Ectodermal cell (in vitro differentiated cells): ENCODE measurements at regions not wholly inside any gene's neighbourhood (a gene's known extent, or its start where the extent isn't known, plus 50 kb on each side); places are given as distances from the start of the nearest gene placed in this dataset.

ENCODE experiments used
- H3K27ac ChIP-seq: 2 replicates; pipeline ENCODE4 v1.7.0; 2013; ENCODE audit warnings: mild to moderate bottlenecking, low read depth, low read length; ENCODE audit not compliant: insufficient read depth, poor library complexity, severe bottlenecking
- H3K27me3 ChIP-seq: 2 replicates; pipeline ENCODE4 v1.7.0; 2013; ENCODE audit warnings: mild to moderate bottlenecking, low read length; ENCODE audit not compliant: insufficient read depth, control insufficient read depth, poor library complexity, severe bottlenecking
- H3K36me3 ChIP-seq: one replicate; pipeline ENCODE4 v1.7.0; 2013; ENCODE audit warnings: low read length; ENCODE audit not compliant: control insufficient read depth, insufficient read depth
- H3K4me1 ChIP-seq: one replicate; pipeline ENCODE4 v1.7.0; 2013; ENCODE audit warnings: low read length; ENCODE audit not compliant: control insufficient read depth, insufficient read depth
- H3K4me3 ChIP-seq: 2 replicates; pipeline ENCODE4 v1.7.0; 2013; ENCODE audit warnings: low read depth, low read length, control low read depth; ENCODE audit not compliant: insufficient read depth
- H3K9me3 ChIP-seq: 2 replicates; pipeline ENCODE4 v1.7.0; 2013; ENCODE audit warnings: mild to moderate bottlenecking, low read length, moderate library complexity; ENCODE audit not compliant: control insufficient read depth
- WGBS, 2 experiments: methylation state at CpG; one replicate each; pipeline ENCODE4 v1.1.7; 2013; ENCODE audit warnings: missing lambda C conversion rate in 2 of 2; 5-methylcytosine and 5-hydroxymethylcytosine counted together

DNA sequence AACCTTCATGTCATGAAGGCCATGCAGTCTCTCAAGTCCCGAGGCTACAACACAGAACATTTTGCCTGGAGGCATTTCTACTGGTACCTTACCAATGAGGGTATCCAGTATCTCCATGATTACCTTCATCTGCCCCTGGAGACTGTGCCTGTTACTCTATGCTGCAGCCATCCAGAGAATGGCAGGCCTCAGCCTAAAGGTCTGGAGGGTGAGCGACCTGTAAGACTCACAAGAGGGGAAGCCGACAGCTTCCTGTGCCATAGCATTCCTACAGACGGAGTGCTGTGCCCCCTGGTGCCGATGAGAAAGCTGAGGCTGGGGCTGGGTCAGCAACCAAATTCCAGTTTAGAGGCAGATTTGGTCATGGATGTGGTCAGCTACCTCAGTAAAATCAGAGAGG is 51.3 kb upstream of the CADPS start:
- H3K27ac ChIP-seq, result no peak overlapping the region
- H3K9me3 ChIP-seq, result no peaks in the 10 kb centered on the region
- peaks cover 4% of the 10 kb centered on the region for H3K4me1 ChIP-seq
- no peaks in the 10 kb centered on the region for H3K36me3 ChIP-seq
- 36 to 37% methylated on average over 5 of the region's 5 CpGs for WGBS, 2 experiments
- H3K27me3 ChIP-seq, result no peaks in the 10 kb centered on the region
- no peak overlapping the region for H3K4me3 ChIP-seq

DNA sequence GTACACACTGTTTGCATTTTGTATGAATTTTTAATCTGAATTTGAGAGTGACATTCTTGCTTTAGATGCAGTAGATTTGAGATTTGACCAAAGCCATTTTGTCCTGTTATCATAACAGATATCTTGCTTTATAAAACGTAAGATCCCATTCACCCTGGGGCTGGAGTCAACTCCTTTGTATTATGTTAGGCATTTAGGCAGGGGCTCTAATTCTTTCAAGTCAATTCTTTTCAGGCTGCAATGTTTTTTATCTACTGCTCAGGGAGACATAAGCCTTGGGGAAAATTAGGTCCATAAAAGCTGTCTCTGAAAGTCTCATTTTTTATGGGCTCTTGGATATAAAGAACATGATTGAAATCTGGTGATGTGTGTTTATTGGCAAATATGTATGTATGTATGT is 53.0 kb upstream of the CADPS start:
- H3K4me3 ChIP-seq, result no peak overlapping the region
- no peaks in the 10 kb centered on the region for H3K36me3 ChIP-seq
- peaks cover 4% of the 10 kb centered on the region for H3K4me1 ChIP-seq
- H3K27ac ChIP-seq, result no peak overlapping the region
- 63 to 75% methylated on average over 1 of the region's 1 CpG for WGBS, 2 experiments
- no peaks in the 10 kb centered on the region for H3K9me3 ChIP-seq
- no peaks in the 10 kb centered on the region for H3K27me3 ChIP-seq

DNA sequence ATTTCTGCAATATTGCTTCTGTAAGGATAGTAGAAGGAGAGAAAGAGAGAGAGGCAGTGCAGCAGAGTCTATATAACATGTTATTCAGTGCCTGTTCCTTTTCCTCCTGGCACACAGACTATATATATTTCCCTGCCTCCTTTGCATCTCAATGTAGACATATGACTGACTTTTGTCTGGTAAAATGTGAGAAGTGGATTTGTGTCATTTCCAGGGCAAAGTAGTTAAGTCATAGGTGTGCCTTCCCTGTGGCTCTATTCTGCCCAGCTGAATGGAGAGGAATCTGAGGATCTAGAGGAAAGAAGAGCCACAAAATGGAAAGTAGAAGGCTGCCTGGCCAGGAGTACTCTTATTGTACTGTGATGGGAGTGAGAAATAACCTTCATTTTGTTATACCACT is 54.6 kb upstream of the CADPS start:
- H3K27ac ChIP-seq, result no peak overlapping the region
- H3K9me3 ChIP-seq, result no peaks in the 10 kb centered on the region
- H3K27me3 ChIP-seq, result no peaks in the 10 kb centered on the region
- H3K4me1 ChIP-seq, result peaks cover 4% of the 10 kb centered on the region
- H3K36me3 ChIP-seq, result no peaks in the 10 kb centered on the region
- H3K4me3 ChIP-seq, result no peak overlapping the region

DNA sequence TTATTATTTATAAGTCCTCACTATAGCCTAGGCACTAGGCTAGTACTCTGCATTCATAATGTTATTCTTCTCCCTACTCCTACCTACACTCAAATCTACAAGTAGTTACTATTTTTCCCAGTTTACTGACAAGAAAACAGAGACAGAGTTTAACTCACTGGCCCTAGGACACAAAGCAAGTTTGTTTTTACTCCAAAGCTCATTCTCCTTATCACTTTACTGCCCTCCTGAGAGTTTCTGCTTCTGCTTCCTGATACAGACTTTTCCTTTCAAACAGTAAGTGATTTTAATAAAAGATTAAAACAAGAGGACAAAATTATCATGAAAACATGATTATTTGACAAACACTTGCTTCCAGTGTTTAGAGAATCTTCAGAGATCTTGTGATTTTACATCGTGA is 60.6 kb upstream of the CADPS start:
- 80 to 100% methylated on average over 1 of the region's 1 CpG for WGBS, 2 experiments
- Histone ChIP-seq H3K27ac (no peak overlapping the region), H3K27me3 (no peaks in the 10 kb centered on the region), H3K9me3 (no peaks in the 10 kb centered on the region), H3K36me3 (no peaks in the 10 kb centered on the region), H3K4me3 (no peak overlapping the region), H3K4me1 (peaks cover under 1% of the 10 kb centered on the region)

DNA sequence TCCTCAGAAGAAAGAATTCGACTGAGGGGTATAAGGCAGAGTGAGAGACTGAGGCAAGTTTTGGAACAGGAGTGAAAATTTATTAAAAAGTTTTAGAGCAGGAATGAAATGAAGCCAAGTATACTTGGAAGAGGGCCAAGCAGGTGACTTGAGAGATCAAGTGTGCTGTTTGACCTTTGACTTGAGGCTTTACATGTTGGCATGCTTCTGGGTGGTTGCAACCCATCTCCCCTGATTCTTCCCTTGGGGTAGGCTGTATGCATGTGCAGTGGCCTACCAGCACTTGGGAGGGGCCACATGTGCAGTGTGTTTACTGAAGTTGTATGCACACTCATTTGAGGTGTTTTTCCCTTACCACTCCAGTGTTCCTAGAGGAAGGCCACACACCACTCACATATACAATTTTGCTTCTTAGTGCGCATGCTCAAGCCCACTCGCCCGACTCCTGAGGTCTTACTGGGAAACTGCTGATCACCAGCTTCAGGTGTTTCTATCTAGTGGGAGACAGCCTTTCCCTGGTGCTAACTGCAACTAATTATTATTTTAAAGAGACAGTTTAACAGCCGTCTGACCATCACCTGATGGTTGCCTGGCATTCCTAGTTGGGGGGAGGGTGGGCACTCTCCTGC is 61.5 kb upstream of the CADPS start:
- Histone ChIP-seq H3K4me1 (peaks cover 8% of the 10 kb centered on the region), H3K4me3 (no peak overlapping the region)
- WGBS, 2 experiments, result 92 to 97% methylated on average over 4 to 5 of the region's 5 CpGs

DNA sequence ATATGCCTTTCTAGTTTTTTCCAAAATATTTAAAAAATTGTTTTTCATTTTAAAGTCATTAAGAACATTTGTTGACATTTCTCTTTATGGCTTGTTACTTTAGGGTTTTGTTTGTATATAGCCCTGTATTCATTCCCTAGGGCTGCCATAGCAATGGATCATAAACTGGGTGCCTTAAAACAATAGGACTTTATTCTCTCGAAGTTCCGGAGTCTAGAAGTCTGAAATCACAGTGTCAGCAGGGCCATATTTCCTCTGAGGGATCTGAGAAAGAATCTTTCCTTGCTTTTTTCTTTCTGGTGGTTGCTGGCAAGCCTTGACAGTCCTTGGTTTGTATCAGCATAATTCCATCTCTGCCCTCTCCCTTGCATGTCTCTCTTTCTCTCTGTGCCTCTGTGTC is 63.4 kb upstream of the CADPS start:
- no peaks in the 10 kb centered on the region for H3K9me3 ChIP-seq
- H3K4me1 ChIP-seq, result peaks cover 8% of the 10 kb centered on the region
- no peak overlapping the region for H3K4me3 ChIP-seq
- no peaks in the 10 kb centered on the region for H3K36me3 ChIP-seq
- H3K27me3 ChIP-seq, result no peaks in the 10 kb centered on the region
- 92 to 98% methylated on average over 2 of the region's 2 CpGs for WGBS, 2 experiments
- H3K27ac ChIP-seq, result no peak overlapping the region

More for the DNA sequence above, 61.5 kb upstream of the CADPS start:
- Histone ChIP-seq H3K36me3 (no peaks in the 10 kb centered on the region), H3K9me3 (no peaks in the 10 kb centered on the region), H3K27me3 (no peaks in the 10 kb centered on the region), H3K27ac (no peak overlapping the region)

DNA sequence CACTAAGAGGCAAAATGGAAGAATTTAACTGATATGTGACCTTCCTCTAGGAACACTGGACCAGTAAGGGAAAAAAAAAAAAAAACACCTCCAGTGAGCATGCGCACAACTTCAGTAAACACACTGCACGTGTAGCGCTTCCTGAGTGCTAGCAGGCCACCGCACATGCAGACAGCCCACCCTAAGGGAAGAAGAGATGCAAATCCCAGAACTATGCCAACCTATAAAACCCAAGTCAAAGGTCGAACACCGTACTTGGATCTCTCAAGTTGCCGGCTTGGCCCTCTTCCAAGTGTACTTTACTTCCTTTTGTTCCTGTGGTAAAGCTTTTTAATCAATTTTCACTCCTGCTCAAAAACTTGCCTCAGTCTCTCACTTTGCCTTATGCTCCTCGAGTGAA is 64.5 kb upstream of the CADPS start:
- H3K27me3 ChIP-seq, result no peaks in the 10 kb centered on the region
- peaks cover 8% of the 10 kb centered on the region for H3K4me1 ChIP-seq
- H3K4me3 ChIP-seq, result no peak overlapping the region
- no peak overlapping the region for H3K27ac ChIP-seq
- WGBS, 2 experiments, result 92 to 97% methylated on average over 8 of the region's 8 CpGs
- no peaks in the 10 kb centered on the region for H3K9me3 ChIP-seq
- H3K36me3 ChIP-seq, result no peaks in the 10 kb centered on the region

DNA sequence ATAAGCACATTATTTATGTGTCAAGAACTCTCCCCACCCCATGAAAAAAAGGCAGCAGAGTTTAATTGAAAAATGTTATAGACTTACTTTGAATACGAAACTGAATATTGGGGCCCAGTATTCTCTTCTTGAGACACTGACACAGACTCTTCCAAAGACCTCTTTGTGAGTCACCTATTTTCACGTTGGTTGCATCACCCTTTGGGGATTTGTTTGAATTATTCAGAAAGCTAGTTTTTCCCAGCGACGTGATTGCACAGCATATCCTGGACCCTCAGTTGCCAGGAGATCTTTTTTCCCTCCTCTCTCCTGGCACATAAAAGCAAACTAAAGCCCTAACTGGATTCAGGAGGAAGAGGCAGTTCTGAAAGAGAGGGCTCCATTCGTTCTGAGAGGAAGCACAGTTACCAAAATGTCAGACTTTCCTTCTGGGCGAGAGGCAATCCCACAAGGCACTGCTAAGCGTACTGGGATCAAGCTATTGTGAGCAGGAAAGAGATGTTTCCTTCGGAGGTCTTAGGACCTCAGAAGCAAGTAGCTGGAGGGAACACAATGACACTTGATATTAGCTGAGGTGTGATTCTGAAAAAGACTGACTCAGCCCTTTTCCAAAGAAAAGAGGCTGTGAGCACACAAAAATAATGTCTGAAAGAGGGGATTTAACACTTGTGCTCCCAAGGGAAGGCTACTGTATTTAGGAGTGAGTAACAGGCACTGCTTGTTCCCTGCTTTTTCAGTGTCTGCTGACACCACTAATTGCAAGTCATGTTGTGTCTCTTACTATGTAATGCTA is 65.8 kb upstream of the CADPS start:
- Histone ChIP-seq H3K36me3 (no peaks in the 10 kb centered on the region), H3K9me3 (no peaks in the 10 kb centered on the region), H3K4me3 (no peak overlapping the region), H3K4me1 (peaks cover 8% of the 10 kb centered on the region), H3K27me3 (no peaks in the 10 kb centered on the region), H3K27ac (peak overlapping the region; percentile 61)
- WGBS, 2 experiments, result 61 to 65% methylated on average over 8 of the region's 8 CpGs

DNA sequence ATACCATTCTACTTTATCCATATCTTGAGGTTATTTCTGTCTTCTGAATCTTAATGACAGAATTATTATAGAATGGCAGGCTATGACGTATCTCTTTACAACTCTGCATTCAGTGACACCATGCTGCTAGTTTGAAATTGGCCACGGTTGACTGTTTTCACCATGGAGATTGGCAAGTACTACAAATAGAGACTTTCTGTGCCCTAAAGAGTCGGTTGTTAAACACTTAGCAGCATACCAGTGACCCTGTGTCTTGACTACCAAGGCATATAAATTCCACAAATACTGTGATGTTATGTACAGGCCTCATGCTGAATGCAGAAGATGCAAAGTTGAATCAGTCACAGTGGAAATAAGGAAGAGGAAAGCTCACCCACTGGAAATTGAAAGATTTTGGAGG is 67.0 kb upstream of the CADPS start:
- no peaks in the 10 kb centered on the region for H3K36me3 ChIP-seq
- H3K4me3 ChIP-seq, result no peak overlapping the region
- WGBS, 2 experiments, result 72 to 77% methylated on average over 3 of the region's 3 CpGs
- no peak overlapping the region for H3K27ac ChIP-seq
- no peaks in the 10 kb centered on the region for H3K27me3 ChIP-seq
- H3K4me1 ChIP-seq, result peaks cover 14% of the 10 kb centered on the region
- H3K9me3 ChIP-seq, result no peaks in the 10 kb centered on the region

DNA sequence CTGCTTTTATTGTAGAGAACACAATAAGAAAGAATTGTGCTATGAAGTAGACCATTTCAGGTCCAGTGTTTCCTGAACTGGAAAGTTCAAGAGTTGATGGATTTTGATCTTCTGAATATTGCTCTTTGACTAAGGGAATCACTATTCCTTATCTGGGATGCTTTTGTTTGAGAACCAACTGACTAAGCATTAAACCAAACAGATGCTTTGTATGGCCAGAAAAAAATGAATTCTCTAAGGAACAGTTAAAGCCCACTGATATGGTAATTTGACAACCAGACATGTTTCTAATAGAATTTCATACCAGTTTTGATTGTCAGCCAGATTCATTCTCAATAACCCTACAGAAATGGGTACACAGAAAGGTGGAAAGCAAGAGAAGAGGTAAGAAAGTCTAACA is 67.5 kb upstream of the CADPS start:
- no peak overlapping the region for H3K4me3 ChIP-seq
- peaks cover 14% of the 10 kb centered on the region for H3K4me1 ChIP-seq
- H3K36me3 ChIP-seq, result no peaks in the 10 kb centered on the region
- H3K27ac ChIP-seq, result no peak overlapping the region
- H3K9me3 ChIP-seq, result no peaks in the 10 kb centered on the region
- no peaks in the 10 kb centered on the region for H3K27me3 ChIP-seq
